SU-DHL-6 (cell line): ENCODE measurements at regions not wholly inside any gene's neighbourhood (a gene's known extent, or its start where the extent isn't known, plus 50 kb on each side); places are given as distances from the start of the nearest gene placed in this dataset.

Experiments used
- EZH2phosphoT487 ChIP-seq: fragments of 200-600 bp; sonication (generic), shearing (Covaris generic); conservative IDR thresholded peaks from 2 replicates; pipeline ENCODE4 v1.6.1; 2018; ENCODE audit warnings: mild to moderate bottlenecking, antibody characterized with exemption, low read length, moderate library complexity, mixed read lengths
- TF ChIP-seq, protein P1 (sequence below): fragments of 200-600 bp; sonication (generic); IDR thresholded peaks from one replicate; pipeline ENCODE4 v1.5.1; 2017; ENCODE audit warnings: antibody characterized with exemption, mild to moderate bottlenecking, low read length, moderate library complexity; ENCODE audit not compliant: insufficient read depth, poor library complexity, severe bottlenecking

DNA sequence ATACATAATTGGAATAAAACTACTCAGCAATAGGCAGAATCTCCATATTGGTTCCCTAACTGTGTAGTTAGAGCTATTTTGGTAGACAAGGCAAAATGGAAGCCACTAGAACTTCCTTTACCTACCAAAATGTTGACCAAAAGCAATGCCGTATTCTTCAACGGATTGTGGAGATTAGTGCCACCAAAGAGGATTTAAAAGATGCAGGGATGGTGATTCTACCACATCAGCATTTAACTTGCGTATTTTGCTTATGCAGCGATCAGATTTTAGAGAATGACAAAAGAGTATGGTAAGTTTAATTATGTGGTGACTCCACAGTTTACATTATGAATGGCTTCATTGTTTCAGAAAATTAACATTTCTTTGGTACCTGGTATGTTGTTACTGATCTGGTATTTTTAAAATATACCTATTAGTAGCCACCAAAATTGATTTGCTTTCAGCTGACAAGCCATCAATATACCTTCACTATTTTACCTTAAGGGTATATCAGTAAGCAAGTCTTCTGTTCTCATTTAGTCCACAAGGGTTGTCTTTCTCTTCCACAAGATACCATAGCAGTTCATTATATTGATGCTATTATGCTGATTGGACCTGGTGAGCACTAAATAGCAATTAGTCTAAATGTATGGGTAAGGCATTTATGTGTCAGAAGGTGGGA, 1910.7 kb upstream of the PRR20A start:
- TF ChIP-seq, protein P1, sequence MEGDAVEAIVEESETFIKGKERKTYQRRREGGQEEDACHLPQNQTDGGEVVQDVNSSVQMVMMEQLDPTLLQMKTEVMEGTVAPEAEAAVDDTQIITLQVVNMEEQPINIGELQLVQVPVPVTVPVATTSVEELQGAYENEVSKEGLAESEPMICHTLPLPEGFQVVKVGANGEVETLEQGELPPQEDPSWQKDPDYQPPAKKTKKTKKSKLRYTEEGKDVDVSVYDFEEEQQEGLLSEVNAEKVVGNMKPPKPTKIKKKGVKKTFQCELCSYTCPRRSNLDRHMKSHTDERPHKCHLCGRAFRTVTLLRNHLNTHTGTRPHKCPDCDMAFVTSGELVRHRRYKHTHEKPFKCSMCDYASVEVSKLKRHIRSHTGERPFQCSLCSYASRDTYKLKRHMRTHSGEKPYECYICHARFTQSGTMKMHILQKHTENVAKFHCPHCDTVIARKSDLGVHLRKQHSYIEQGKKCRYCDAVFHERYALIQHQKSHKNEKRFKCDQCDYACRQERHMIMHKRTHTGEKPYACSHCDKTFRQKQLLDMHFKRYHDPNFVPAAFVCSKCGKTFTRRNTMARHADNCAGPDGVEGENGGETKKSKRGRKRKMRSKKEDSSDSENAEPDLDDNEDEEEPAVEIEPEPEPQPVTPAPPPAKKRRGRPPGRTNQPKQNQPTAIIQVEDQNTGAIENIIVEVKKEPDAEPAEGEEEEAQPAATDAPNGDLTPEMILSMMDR: no peak
- TF ChIP-seq EZH2phosphoT487: no peak
